ENCODE measurements at regions not wholly inside any gene's neighbourhood (a gene's known extent, or its start where the extent isn't known, plus 50 kb on each side); places are given as distances from the start of the nearest gene placed in this dataset.

- TF ChIP-seq CTCF (conservative IDR thresholded peaks at IDR 0.05; ENCODE audit: low read depth in 2 of 2) (no peak), POLR2AphosphoS5 (IDR thresholded peaks at IDR 0.05; ENCODE audit: low read depth) (no peak), EZH2 (IDR thresholded peaks at IDR 0.05; ENCODE audit: low read depth, unreplicated experiment) (no peak), CREB1 (CRISPR knock-in tag; IDR thresholded peaks at IDR 0.05; ENCODE audit: low read depth) (no peak), REST (IDR thresholded peaks at IDR 0.05; ENCODE audit: unreplicated experiment) (no peak), EZH2phosphoT487 (IDR thresholded peaks at IDR 0.05; ENCODE audit: unreplicated experiment) (no peak), ETS1 (IDR thresholded peaks at IDR 0.05) (no peak), ZNF331 (CRISPR knock-in tag; IDR thresholded peaks at IDR 0.05; ENCODE audit: low read depth) (no peak), NANOG (IDR thresholded peaks at IDR 0.05; ENCODE audit: borderline replicate concordance) (no peak), JUNB (IDR thresholded peaks at IDR 0.05; ENCODE audit: unreplicated experiment) (no peak)
Measured at GRCh38 chr2:147506889-147507288, 337.9 kb upstream of the ACVR2A start.

All from GM23338 (cell line).